H9 (cell line): ENCODE measurements at regions not wholly inside any gene's neighbourhood (a gene's known extent, or its start where the extent isn't known, plus 50 kb on each side); places are given as distances from the start of the nearest gene placed in this dataset.

ENCODE experiments used
- DNase-seq: peaks from one replicate; pipeline ENCODE4 v3.0.0-alpha.2; 2017
- H2AFZ ChIP-seq: one replicate; pipeline ENCODE4 v1.6.1; 2013; ENCODE audit warnings: mild to moderate bottlenecking, low read length, control low read depth, moderate library complexity
- H2AK5ac ChIP-seq: 2 replicates; pipeline ENCODE4 v1.6.1; 2013; ENCODE audit warnings: low read length, control low read depth, mixed read lengths; ENCODE audit not compliant: insufficient read length
- H2BK120ac ChIP-seq: one replicate; pipeline ENCODE4 v1.6.1; 2013; ENCODE audit warnings: low read depth, mild to moderate bottlenecking, low read length, control low read depth, inconsistent platforms; ENCODE audit not compliant: poor library complexity, severe bottlenecking
- H2BK12ac ChIP-seq: 2 replicates; pipeline ENCODE4 v1.6.1; 2013; ENCODE audit warnings: low read length, control low read depth, mixed read lengths, low read depth; ENCODE audit not compliant: insufficient read length
- H2BK15ac ChIP-seq: 2 replicates; pipeline ENCODE4 v1.6.1; 2013; ENCODE audit warnings: low read depth, low read length, control low read depth
- H2BK20ac ChIP-seq: one replicate; pipeline ENCODE4 v1.6.1; 2013; ENCODE audit warnings: low read depth, mild to moderate bottlenecking, low read length, control low read depth, inconsistent platforms; ENCODE audit not compliant: poor library complexity, severe bottlenecking
- H2BK5ac ChIP-seq: 2 replicates; pipeline ENCODE4 v1.6.1; 2013; ENCODE audit warnings: low read length, control low read depth, mixed read lengths; ENCODE audit not compliant: insufficient read length
- H3K14ac ChIP-seq: 2 replicates; pipeline ENCODE4 v1.6.1; 2013; ENCODE audit warnings: low read length, control low read depth; ENCODE audit not compliant: insufficient read depth
- H3K18ac ChIP-seq: 2 replicates; pipeline ENCODE4 v1.6.1; 2013; ENCODE audit warnings: low read depth, mild to moderate bottlenecking, mixed read lengths, low read length, control low read depth; ENCODE audit not compliant: insufficient read length
- H3K23ac ChIP-seq: 2 replicates; pipeline ENCODE4 v1.6.1; 2013; ENCODE audit warnings: low read length, control low read depth, mixed read lengths, low read depth; ENCODE audit not compliant: insufficient read length
- H3K23me2 ChIP-seq: 2 replicates; pipeline ENCODE4 v1.6.1; 2013; ENCODE audit warnings: low read depth, mild to moderate bottlenecking, mixed read lengths, low read length, control low read depth; ENCODE audit not compliant: insufficient read length, poor library complexity, severe bottlenecking
- H3K27ac ChIP-seq: 2 replicates; pipeline ENCODE4 v1.5.1; 2013; ENCODE audit warnings: low read length, control low read depth, mixed read lengths, low read depth; ENCODE audit not compliant: insufficient read length
- H3K27me3 ChIP-seq: 2 replicates; pipeline ENCODE4 v1.6.1; 2013; ENCODE audit warnings: low read length, control low read depth, inconsistent platforms; ENCODE audit not compliant: insufficient read depth
- H3K4ac ChIP-seq: 2 replicates; pipeline ENCODE4 v1.6.1; 2013; ENCODE audit warnings: low read depth, mild to moderate bottlenecking, control low read depth, inconsistent platforms, low read length, moderate library complexity
- H3K4me1 ChIP-seq: 2 replicates; pipeline ENCODE4 v1.6.1; 2013; ENCODE audit warnings: low read length, control low read depth, inconsistent platforms; ENCODE audit not compliant: insufficient read depth
- H3K4me2 ChIP-seq: 2 replicates; pipeline ENCODE4 v1.6.1; 2013; ENCODE audit warnings: low read length, control low read depth, mixed read lengths; ENCODE audit not compliant: insufficient read length, insufficient read depth
- H3K56ac ChIP-seq: 2 replicates; pipeline ENCODE4 v1.6.1; 2013; ENCODE audit warnings: low read depth, mild to moderate bottlenecking, mixed read lengths, low read length, control low read depth; ENCODE audit not compliant: insufficient read length
- H3K79me1 ChIP-seq: 2 replicates; pipeline ENCODE4 v1.6.1; 2013; ENCODE audit warnings: low read depth, mild to moderate bottlenecking, moderate library complexity, low read length, control low read depth, inconsistent platforms; ENCODE audit not compliant: insufficient read depth, poor library complexity, severe bottlenecking
- H3K79me2 ChIP-seq: 2 replicates; pipeline ENCODE4 v1.6.1; 2013; ENCODE audit warnings: low read length, control low read depth, inconsistent platforms; ENCODE audit not compliant: insufficient read depth
- H3K9ac ChIP-seq: 2 replicates; pipeline ENCODE4 v1.6.1; 2013; ENCODE audit warnings: low read length, control low read depth, mixed read lengths; ENCODE audit not compliant: insufficient read length; ENCODE audit errors: extremely low read depth
- H3K9me3 ChIP-seq: one replicate; pipeline ENCODE4 v1.6.1; 2013; ENCODE audit warnings: low read depth, low read length, inconsistent platforms; ENCODE audit not compliant: control insufficient read depth
- H3T11ph ChIP-seq: one replicate; pipeline ENCODE4 v1.6.1; 2013; ENCODE audit warnings: mild to moderate bottlenecking, low read length, control low read depth, inconsistent platforms
- H4K20me1 ChIP-seq: one replicate; pipeline ENCODE4 v1.6.1; 2013; ENCODE audit not compliant: control insufficient read depth, insufficient read length, insufficient read depth
- H4K5ac ChIP-seq: 2 replicates; pipeline ENCODE4 v1.6.1; 2013; ENCODE audit warnings: low read depth, mild to moderate bottlenecking, mixed read lengths, low read length, control low read depth; ENCODE audit not compliant: insufficient read length
- H4K8ac ChIP-seq: replicated peaks from 2 replicates; pipeline ENCODE4 v1.6.1; 2013; ENCODE audit warnings: low read length, control low read depth, mixed read lengths, low read depth; ENCODE audit not compliant: insufficient read length
- H4K91ac ChIP-seq: 2 replicates; pipeline ENCODE4 v1.6.1; 2013; ENCODE audit warnings: low read depth, mild to moderate bottlenecking, moderate library complexity, mixed read lengths, low read length, control low read depth; ENCODE audit not compliant: insufficient read length
- H3K27ac Mint-ChIP-seq, 3 experiments: 2 replicates in 2 of 3; 3 replicates in 1 of 3; pipeline ENCODE4 v1.8.0; 2020 to 2021; ENCODE audit warnings: mixed read lengths in 3 of 3, mild to moderate bottlenecking in 1 of 3, moderate library complexity in 1 of 3
- H3K27me3 Mint-ChIP-seq: 2 replicates; pipeline ENCODE4 v1.8.0; 2021; ENCODE audit warnings: low read depth, mild to moderate bottlenecking, moderate library complexity, mixed read lengths
- H3K36me3 Mint-ChIP-seq, 3 experiments: 2 replicates in 2 of 3; 3 replicates in 1 of 3; pipeline ENCODE4 v1.8.0; 2020 to 2021; ENCODE audit warnings: low read depth in 3 of 3, mixed read lengths in 3 of 3; ENCODE audit not compliant: insufficient read depth in 1 of 3
- H3K4me1 Mint-ChIP-seq, 2 experiments: 2 replicates each; pipeline ENCODE4 v1.8.0; 2020; ENCODE audit warnings: mixed read lengths in 2 of 2
- H3K4me3 Mint-ChIP-seq, 2 experiments: 2 replicates in 1 of 2; 3 replicates in 1 of 2; pipeline ENCODE4 v1.8.0; 2020 to 2021; ENCODE audit warnings: mild to moderate bottlenecking in 2 of 2, mixed read lengths in 2 of 2, moderate library complexity in 1 of 2
- H3K9me3 Mint-ChIP-seq, 2 experiments: 2 replicates in 1 of 2; 3 replicates in 1 of 2; pipeline ENCODE4 v1.8.0; 2020; ENCODE audit warnings: mild to moderate bottlenecking in 2 of 2, mixed read lengths in 2 of 2, moderate library complexity in 1 of 2
- CTCF ChIP-seq: fragments of 200-600 bp; sonication (generic); conservative IDR thresholded peaks from 3 replicates; pipeline ENCODE4 v1.8.0; 2021; ENCODE audit warnings: antibody characterized with exemption, mild to moderate bottlenecking
- WGBS: extraction: QIAGEN DNeasy Blood & Tissue Kit; methylation state at CpG from one replicate; pipeline ENCODE4 v1.1.7; 2013; ENCODE audit warnings: missing lambda C conversion rate, low lambda C conversion rate, mixed read lengths; ENCODE audit not compliant: insufficient read length; ENCODE audit errors: extremely low coverage; 5-methylcytosine and 5-hydroxymethylcytosine counted together

GRCh38 chr5:158514319-158514985 is 585.3 kb downstream of the EBF1 start:
- Histone ChIP-seq H4K8ac (no peak overlapping the region), H2AFZ (no peak overlapping the region), H2BK5ac (no peak overlapping the region), H4K91ac (no peak overlapping the region), H2BK20ac (no peak overlapping the region), H3T11ph (no peak overlapping the region), H2BK15ac (no peak overlapping the region), H2AK5ac (no peak overlapping the region), H3K9ac (no peak overlapping the region), H3K4me1 (no peaks in the 10 kb centered on the region), H3K4ac (no peak overlapping the region), H3K23ac (no peak overlapping the region), H3K9me3 (no peaks in the 10 kb centered on the region), H2BK12ac (no peak overlapping the region), H3K23me2 (no peaks in the 10 kb centered on the region), H4K20me1 (no peaks in the 10 kb centered on the region), H2BK120ac (no peak overlapping the region), H3K14ac (no peak overlapping the region), H3K79me1 (no peaks in the 10 kb centered on the region), H3K27me3 (no peaks in the 10 kb centered on the region), H3K4me2 (no peak overlapping the region), H3K18ac (no peak overlapping the region), H3K79me2 (no peaks in the 10 kb centered on the region), H3K27ac (no peak overlapping the region), H4K5ac (no peak overlapping the region), H3K56ac (no peak overlapping the region)
- Mint-ChIP-seq H3K4me1 (peaks cover 0 to 6% of the 10 kb centered on the region in 2 experiments; a peak in 2 of 4 replicates), H3K27ac (no peak overlapping the region), H3K27me3 (no peaks in the 10 kb centered on the region), H3K9me3 (no peaks in the 10 kb centered on the region), H3K4me3 (no peak overlapping the region), H3K36me3 (no peaks in the 10 kb centered on the region)
- WGBS: no CpG with 5 or more reads among the region's 1 CpG
- DNase-seq: no peak
- TF ChIP-seq CTCF: no peak
